ENCODE measurements at regions not wholly inside any gene's neighbourhood (a gene's known extent, or its start where the extent isn't known, plus 50 kb on each side); places are given as distances from the start of the nearest gene placed in this dataset.

- DNase-seq (ENCODE audit: low read depth): peak; percentile 64
Observed at GRCh38 chr6:99868074-99868702, 125.8 kb downstream of the MCHR2 start.
